Heart left ventricle (tissue), 16 donors: ENCODE measurements at regions not wholly inside any gene's neighbourhood (a gene's known extent, or its start where the extent isn't known, plus 50 kb on each side); places are given as distances from the start of the nearest gene placed in this dataset.

ENCODE experiments used
- ATAC-seq, 4 donors: fragments of 200-7000 bp; cut with Tn5 transposase; one replicate each; pipeline ENCODE4 v1.9.1; 2020 to 2022; ENCODE audit warnings: moderate library complexity in 4 of 4, mild to moderate bottlenecking in 3 of 4, moderate number of reproducible peaks in 1 of 4
- DNase-seq, 5 donors: peaks; one replicate each; pipeline ENCODE4 v3.0.0-alpha.2; 2020
- H3K27ac ChIP-seq, 12 donors: fragments of 200-600 bp; sonication (generic) in 4 of 12; one replicate each; pipeline versions ENCODE4 v1.5.0 to v1.8.0; 2016 to 2022; ENCODE audit warnings: mild to moderate bottlenecking in 2 of 12
- H3K27me3 ChIP-seq, 9 donors: fragments of 200-600 bp; sonication (generic) in 2 of 9; one replicate each; pipeline versions ENCODE4 v1.5.1 to v1.8.0; 2016 to 2022; ENCODE audit warnings: mild to moderate bottlenecking in 3 of 9
- H3K36me3 ChIP-seq, 9 donors: fragments of 200-600 bp; sonication (generic) in 2 of 9; one replicate each; pipeline versions ENCODE4 v1.5.0 to v1.8.0; 2018 to 2022; ENCODE audit warnings: mild to moderate bottlenecking in 2 of 9
- H3K4me1 ChIP-seq, 12 donors: fragments of 200-600 bp; sonication (generic) in 4 of 12; one replicate each; pipeline versions ENCODE4 v1.5.0 to v1.8.0; 2016 to 2022; ENCODE audit warnings: mild to moderate bottlenecking in 3 of 12
- H3K4me3 ChIP-seq, 12 donors: fragments of 200-600 bp; sonication (generic) in 4 of 12; one replicate each; pipeline versions ENCODE4 v1.5.0 to v1.8.0; 2017 to 2022; ENCODE audit warnings: mild to moderate bottlenecking in 9 of 12, moderate library complexity in 4 of 12
- H3K9me3 ChIP-seq, 12 donors: fragments of 200-600 bp; sonication (generic) in 4 of 12; one replicate each; pipeline versions ENCODE4 v1.5.0 to v1.8.0; 2016 to 2022; ENCODE audit warnings: mild to moderate bottlenecking in 1 of 12
- CTCF ChIP-seq, 12 donors: fragments of 200-600 bp; sonication (generic) in 4 of 12; IDR thresholded peaks; one replicate each; pipeline versions ENCODE4 v1.5.0 to v1.8.0; 2018 to 2022; ENCODE audit warnings: antibody characterized with exemption in 12 of 12, mild to moderate bottlenecking in 5 of 12
- POLR2A ChIP-seq, 2 donors: fragments of 450-650 bp; IDR thresholded peaks; one replicate each; pipeline ENCODE4 v1.6.1; 2017; ENCODE audit warnings: antibody characterized with exemption in 2 of 2, mild to moderate bottlenecking in 2 of 2, moderate library complexity in 2 of 2
- WGBS, 4 donors: extraction: QIAGEN DNeasy Blood & Tissue Kit in 2 of 4; methylation state at CpG; one replicate each; pipeline versions ENCODE4 v1.1.5 to v1.1.7; 2013 to 2018; 5-methylcytosine and 5-hydroxymethylcytosine counted together
- intact Hi-C, 10 donors: fragments of 100-400 bp; cut with DNase I; formaldehyde crosslinking; loops; one replicate each; pipeline versions ENCODE4 v1.11.1 to v1.14.2; 2022
- donor health status: ischemic (EF 13 %, LVEDD 7.1; RV severe dilation, severe dysfunction).
- donor health status: healthy with polysubstance abuse.
- donor health status: DM: no; HTN: yes; CAD: no.
- donor health status: DM: no; HTN: no; CAD: no.
- donor health status: ischemic (EF 25% LVEDD 6.9; RV normal size, moderate dysfunction).
- donor health status: ischemic (EF 25% LVEDD 5.7; RV mildly dilated, moderate dysfunction).
- donor health status: healthy.
- donor health status: DM: yes; HTN: yes; CAD: no.
- donor health status: ischemic (EF 35%, LVEDD 5.7; RV mildly dilated, moderate dysfunction).
- donor health status: nonischemic (EF 11% LVEDD 7.7; RV severe dilation, severe dysfunction).
- donor health status: DM: yes; HTN: yes; CAD: no.
- donor health status: PGD.
- donor health status: ischemic (EF 29% LVEDD 5.4; RV normal size, mild dysfunction).
- donor health status: nonischemic (EF 23%, LVEDD 6.1; RV moderate dilation, normal function).

- WGBS, 4 donors = 50 to 62% (median 56%) methylated on average over 5 of the region's 5 CpGs
- H3K27me3 ChIP-seq = no peaks in the 10 kb centered on the region
- TF ChIP-seq CTCF (IDR thresholded peaks at IDR 0.05) (no peak), POLR2A (IDR thresholded peaks at IDR 0.05) (no peak)
These were observed 471.2 kb downstream of the MFSD1 start for GRCh38 chr3:159273070-159273469.

GRCh38 chr3:159273608-159274007 lies 471.8 kb downstream of the MFSD1 start:
- TF ChIP-seq CTCF (IDR thresholded peaks at IDR 0.05) (no peak), POLR2A (IDR thresholded peaks at IDR 0.05) (no peak)
- Histone ChIP-seq H3K27ac (no peak overlapping the region), H3K4me3 (no peak overlapping the region), H3K36me3 (no peaks in the 10 kb centered on the region), H3K9me3 (no peaks in the 10 kb centered on the region), H3K4me1 (no peaks in the 10 kb centered on the region), H3K27me3 (no peaks in the 10 kb centered on the region)
- WGBS, 4 donors = 7 to 11% (median 9%) methylated on average over 6 of the region's 6 CpGs
- ATAC-seq (peak in 2 of 4 donors; percentile 68 to 71), DNase-seq (peak in 4 of 5 donors; percentile 25 to 52 (median 42))
- intact Hi-C loops = loop anchor here in 1 of 10 donors (5.0 kb wide), 1 partner anchor 534 kb away; no protein-coding TSS in a partner anchor

More at GRCh38 chr3:159273070-159273469, 471.2 kb downstream of the MFSD1 start:
- Histone ChIP-seq H3K4me3 (no peak overlapping the region), H3K9me3 (no peaks in the 10 kb centered on the region), H3K27ac (no peak overlapping the region), H3K36me3 (no peaks in the 10 kb centered on the region), H3K4me1 (no peaks in the 10 kb centered on the region)
- ATAC-seq (no peak), DNase-seq (no peak)
- intact Hi-C loops = loop anchor here in 1 of 10 donors (5.0 kb wide), 1 partner anchor 534 kb away; no protein-coding TSS in a partner anchor

GRCh38 chr3:159275741-159276140 lies 473.9 kb downstream of the MFSD1 start:
- ATAC-seq = no peak
- WGBS, 4 donors = 35 to 54% (median 45%) methylated on average over 1 of the region's 1 CpG
- H3K27ac ChIP-seq = no peak overlapping the region

GRCh38 chr3:159277814-159278213 lies 476.0 kb downstream of the MFSD1 start:
- ATAC-seq = no peak
- H3K27me3 ChIP-seq = no peaks in the 10 kb centered on the region

More at GRCh38 chr3:159275741-159276140, 473.9 kb downstream of the MFSD1 start:
- intact Hi-C loops = no loop called here
- no peak for DNase-seq
- no peaks in the 10 kb centered on the region for H3K9me3 ChIP-seq
- H3K27me3 ChIP-seq = no peaks in the 10 kb centered on the region
- H3K36me3 ChIP-seq = no peaks in the 10 kb centered on the region
- peaks cover 0 to 1% (median 0%) of the 10 kb centered on the region in 12 donors for H3K4me1 ChIP-seq
- TF ChIP-seq POLR2A (IDR thresholded peaks at IDR 0.05) (no peak), CTCF (IDR thresholded peaks at IDR 0.05) (no peak)
- H3K4me3 ChIP-seq = no peak overlapping the region

More at GRCh38 chr3:159277814-159278213, 476.0 kb downstream of the MFSD1 start:
- no peak overlapping the region for H3K4me3 ChIP-seq
- H3K27ac ChIP-seq = no peak overlapping the region
- 72 to 80% (median 77%) methylated on average over 5 of the region's 5 CpGs for WGBS, 4 donors
- H3K9me3 ChIP-seq = no peaks in the 10 kb centered on the region
- no peak for TF ChIP-seq CTCF (IDR thresholded peaks at IDR 0.05)
- TF ChIP-seq POLR2A (IDR thresholded peaks at IDR 0.05) = no peak
- DNase-seq = no peak
- intact Hi-C loops = no loop called here
- no peaks in the 10 kb centered on the region for H3K36me3 ChIP-seq
- H3K4me1 ChIP-seq = peaks cover 0 to 2% (median 0%) of the 10 kb centered on the region in 12 donors
